HepG2 (cell line): ENCODE measurements at regions not wholly inside any gene's neighbourhood (a gene's known extent, or its start where the extent isn't known, plus 50 kb on each side); places are given as distances from the start of the nearest gene placed in this dataset.
A peak's percentile ranks its signal among the peaks of the same experiment; 100 is the strongest.

ENCODE experiments used
- ATAC-seq: fragments of 200-7000 bp; cut with Tn5 transposase; 3 replicates; pipeline ENCODE4 v1.9.1; 2020; ENCODE audit warnings: mild to moderate bottlenecking, moderate library complexity
- BruUV-seq: library from RNA; stranded (reverse); fragments of 400-500 nt; replicated peaks from 2 replicates; lab custom pipeline; 2021; lab: Mats Ljungman, UMichigan
- CTCF ChIA-PET: fragments of 300-600 bp; formaldehyde crosslinking; extraction: SDS; loops from one replicate; lab custom pipeline; 2021; ENCODE audit warnings: low total read pairs, inconsistent platforms, low intra/inter-chr PET ratio; lab: Yijun Ruan, JAX
- POLR2A ChIA-PET: fragments of 350-600 bp; sonication (Branson Sonifier 250); formaldehyde crosslinking; loops from one replicate; lab custom pipeline; 2020; ENCODE audit warnings: antibody characterized with exemption, inconsistent platforms; lab: Yijun Ruan, JAX
- DNase-seq: peaks from one replicate; pipeline ENCODE4 v3.0.0-alpha.2; 2015; ENCODE audit warnings: low spot score
- FAIRE-seq: peaks from 3 replicates; lab custom pipeline; 2011; peaks lifted over from hg19 to GRCh38; lab: Jason Lieb, UNC
- H2AFZ ChIP-seq: one replicate; pipeline ENCODE4 v1.6.1; 2011; ENCODE audit warnings: low read length, inconsistent platforms
- H3K27ac ChIP-seq: fragments of 300-600 bp; 3 replicates; pipeline ENCODE4 v1.8.0; 2011; ENCODE audit warnings: mixed run types, mild to moderate bottlenecking, mixed read lengths, low read length, inconsistent platforms; ENCODE audit not compliant: insufficient read depth; ENCODE audit errors: extremely low read length
- H3K27me3 ChIP-seq, 2 experiments: fragments of 200-600 bp in 1 of 2; 2 replicates in 1 of 2; 3 replicates in 1 of 2; pipeline versions ENCODE4 v1.6.0 to v1.8.0; 2011; ENCODE audit warnings: low read length in 2 of 2, mild to moderate bottlenecking in 2 of 2, moderate library complexity in 2 of 2, inconsistent platforms in 1 of 2; ENCODE audit not compliant: insufficient read depth in 2 of 2, control insufficient read depth in 1 of 2
- H3K36me3 ChIP-seq, 2 experiments: fragments of 200-600 bp in 1 of 2; replicated peaks in 1 of 2; 2 replicates in 1 of 2; 3 replicates in 1 of 2; pipeline versions ENCODE4 v1.5.1 to v1.8.0; 2011; ENCODE audit warnings: low read length in 2 of 2, inconsistent platforms in 1 of 2; ENCODE audit not compliant: insufficient read depth in 2 of 2, control insufficient read depth in 1 of 2
- H3K4me1 ChIP-seq: 2 replicates; pipeline ENCODE4 v1.5.1; 2012; ENCODE audit warnings: low read length, inconsistent platforms; ENCODE audit not compliant: insufficient read depth
- H3K4me2 ChIP-seq: 2 replicates; pipeline ENCODE4 v1.6.0; 2011; ENCODE audit warnings: low read depth, low read length, inconsistent platforms
- H3K4me3 ChIP-seq, 3 experiments: fragments of 200-600 bp in 1 of 3; sonication (generic), shearing (Covaris generic) in 1 of 3; replicated peaks in 1 of 3; 2 replicates each; pipeline ENCODE4 v1.5.1; 2011 to 2016; ENCODE audit warnings: low read length in 3 of 3, inconsistent platforms in 2 of 3, low read depth in 2 of 3, mild to moderate bottlenecking in 2 of 3, control low read depth in 1 of 3, mixed read lengths in 1 of 3; ENCODE audit not compliant: insufficient read depth in 1 of 3
- H3K79me2 ChIP-seq: one replicate; pipeline ENCODE4 v1.6.1; 2011; ENCODE audit warnings: low read length, inconsistent platforms; ENCODE audit not compliant: insufficient read depth
- H3K9ac ChIP-seq: 2 replicates; pipeline ENCODE4 v1.6.0; 2011; ENCODE audit warnings: mild to moderate bottlenecking, low read depth, low read length, inconsistent platforms; ENCODE audit not compliant: insufficient read depth
- H3K9me3 ChIP-seq: 2 replicates; pipeline ENCODE4 v1.5.1; 2012; ENCODE audit warnings: mild to moderate bottlenecking, low read length
- H4K20me1 ChIP-seq: 2 replicates; pipeline ENCODE4 v1.6.0; 2011; ENCODE audit warnings: inconsistent platforms, mild to moderate bottlenecking, low read length, moderate library complexity; ENCODE audit not compliant: insufficient read depth
- EP300 ChIP-seq, 3 experiments: sonication (generic) in 1 of 3; formaldehyde crosslinking in 1 of 3; IDR thresholded peaks; 2 replicates each; pipeline versions ENCODE4 v1.5.1 to v1.6.1; 2011 to 2020; ENCODE audit warnings: low read depth in 2 of 3, low read length in 2 of 3, borderline replicate concordance in 1 of 3, improper control_type of control experiment in 1 of 3, mild to moderate bottlenecking in 1 of 3, missing genetic modification reagents in 1 of 3, moderate library complexity in 1 of 3
- PAXIP1 ChIP-seq: sonication (generic); formaldehyde crosslinking; conservative IDR thresholded peaks from 2 replicates; pipeline ENCODE4 v1.4.0; 2020; ENCODE audit warnings: mild to moderate bottlenecking, missing genetic modification reagents, moderate library complexity
- WGBS: methylation state at CpG from one replicate; pipeline ENCODE4 v1.1.6; 2017; ENCODE audit warnings: low lambda C conversion rate; 5-methylcytosine and 5-hydroxymethylcytosine counted together
- in situ Hi-C: cut with HindIII; loops from 2 replicates; pipeline ENCODE4 v1.10.0; 2017; ENCODE audit warnings: low pct_unique_long_range_greater_than_20kb; ENCODE audit not compliant: extremely low pct_ligation_motif_present
- intact Hi-C: fragments of 100-400 bp; cut with micrococcal nuclease; formaldehyde crosslinking; loops from one replicate; pipeline ENCODE4 v1.10.0; 2022; ENCODE audit not compliant: unreplicated experiment
- TF ChIP-seq, protein P1 (sequence below): sonication (generic); formaldehyde crosslinking; IDR thresholded peaks from 2 replicates; pipeline ENCODE4 v1.5.0; 2020; ENCODE audit warnings: mild to moderate bottlenecking, missing genetic modification reagents, borderline replicate concordance
- TF ChIP-seq, protein P2 (sequence below): fragments of 450-650 bp; IDR thresholded peaks from 2 replicates; pipeline ENCODE4 v1.6.1; 2016

DNA sequence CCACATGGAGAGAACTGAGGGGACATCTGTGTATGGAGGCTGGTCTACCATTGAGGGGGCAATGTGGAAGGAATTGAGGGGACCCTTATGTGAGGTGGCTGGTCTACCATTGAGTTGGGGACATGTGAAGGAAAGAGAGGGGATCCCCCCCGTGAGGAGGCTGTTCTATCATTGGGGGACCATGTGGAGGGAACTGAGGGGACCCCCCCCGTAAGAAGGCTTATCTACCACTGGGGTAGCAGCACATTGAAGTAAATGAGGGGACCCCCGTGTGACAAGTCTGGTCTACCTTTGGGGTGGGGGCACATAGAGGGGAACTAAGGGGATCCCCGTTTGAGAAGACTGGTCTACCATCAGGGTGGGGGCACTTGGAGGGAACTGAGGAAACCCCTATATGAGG is 158.0 kb downstream of the FBLN2 start (continued):
- TF ChIP-seq, protein P1, sequence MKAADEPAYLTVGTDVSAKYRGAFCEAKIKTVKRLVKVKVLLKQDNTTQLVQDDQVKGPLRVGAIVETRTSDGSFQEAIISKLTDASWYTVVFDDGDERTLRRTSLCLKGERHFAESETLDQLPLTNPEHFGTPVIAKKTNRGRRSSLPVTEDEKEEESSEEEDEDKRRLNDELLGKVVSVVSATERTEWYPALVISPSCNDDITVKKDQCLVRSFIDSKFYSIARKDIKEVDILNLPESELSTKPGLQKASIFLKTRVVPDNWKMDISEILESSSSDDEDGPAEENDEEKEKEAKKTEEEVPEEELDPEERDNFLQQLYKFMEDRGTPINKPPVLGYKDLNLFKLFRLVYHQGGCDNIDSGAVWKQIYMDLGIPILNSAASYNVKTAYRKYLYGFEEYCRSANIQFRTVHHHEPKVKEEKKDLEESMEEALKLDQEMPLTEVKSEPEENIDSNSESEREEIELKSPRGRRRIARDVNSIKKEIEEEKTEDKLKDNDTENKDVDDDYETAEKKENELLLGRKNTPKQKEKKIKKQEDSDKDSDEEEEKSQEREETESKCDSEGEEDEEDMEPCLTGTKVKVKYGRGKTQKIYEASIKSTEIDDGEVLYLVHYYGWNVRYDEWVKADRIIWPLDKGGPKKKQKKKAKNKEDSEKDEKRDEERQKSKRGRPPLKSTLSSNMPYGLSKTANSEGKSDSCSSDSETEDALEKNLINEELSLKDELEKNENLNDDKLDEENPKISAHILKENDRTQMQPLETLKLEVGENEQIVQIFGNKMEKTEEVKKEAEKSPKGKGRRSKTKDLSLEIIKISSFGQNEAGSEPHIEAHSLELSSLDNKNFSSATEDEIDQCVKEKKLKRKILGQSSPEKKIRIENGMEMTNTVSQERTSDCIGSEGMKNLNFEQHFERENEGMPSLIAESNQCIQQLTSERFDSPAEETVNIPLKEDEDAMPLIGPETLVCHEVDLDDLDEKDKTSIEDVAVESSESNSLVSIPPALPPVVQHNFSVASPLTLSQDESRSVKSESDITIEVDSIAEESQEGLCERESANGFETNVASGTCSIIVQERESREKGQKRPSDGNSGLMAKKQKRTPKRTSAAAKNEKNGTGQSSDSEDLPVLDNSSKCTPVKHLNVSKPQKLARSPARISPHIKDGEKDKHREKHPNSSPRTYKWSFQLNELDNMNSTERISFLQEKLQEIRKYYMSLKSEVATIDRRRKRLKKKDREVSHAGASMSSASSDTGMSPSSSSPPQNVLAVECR (CRISPR knock-in tag) = no peak

- no peaks in the 10 kb centered on the region for H3K79me2 ChIP-seq
- no peaks in the 10 kb centered on the region for H3K9me3 ChIP-seq
- no peaks in the 10 kb centered on the region for H3K27me3 ChIP-seq
- no peaks in the 10 kb centered on the region for H3K36me3 ChIP-seq
- no peak for DNase-seq
- POLR2A ChIA-PET = no interaction called here
- no peak overlapping the region for H3K9ac ChIP-seq
- no peaks in the 10 kb centered on the region for H4K20me1 ChIP-seq
- TF ChIP-seq EP300 (IDR thresholded peaks at IDR 0.05; ENCODE audit: low read depth in 2 of 2, low read length in 2 of 2) (no peak), EP300 (CRISPR knock-in tag; IDR thresholded peaks at IDR 0.05; ENCODE audit: borderline replicate concordance) (no peak), PAXIP1 (CRISPR knock-in tag) (no peak)
- TF ChIP-seq, protein P2, sequence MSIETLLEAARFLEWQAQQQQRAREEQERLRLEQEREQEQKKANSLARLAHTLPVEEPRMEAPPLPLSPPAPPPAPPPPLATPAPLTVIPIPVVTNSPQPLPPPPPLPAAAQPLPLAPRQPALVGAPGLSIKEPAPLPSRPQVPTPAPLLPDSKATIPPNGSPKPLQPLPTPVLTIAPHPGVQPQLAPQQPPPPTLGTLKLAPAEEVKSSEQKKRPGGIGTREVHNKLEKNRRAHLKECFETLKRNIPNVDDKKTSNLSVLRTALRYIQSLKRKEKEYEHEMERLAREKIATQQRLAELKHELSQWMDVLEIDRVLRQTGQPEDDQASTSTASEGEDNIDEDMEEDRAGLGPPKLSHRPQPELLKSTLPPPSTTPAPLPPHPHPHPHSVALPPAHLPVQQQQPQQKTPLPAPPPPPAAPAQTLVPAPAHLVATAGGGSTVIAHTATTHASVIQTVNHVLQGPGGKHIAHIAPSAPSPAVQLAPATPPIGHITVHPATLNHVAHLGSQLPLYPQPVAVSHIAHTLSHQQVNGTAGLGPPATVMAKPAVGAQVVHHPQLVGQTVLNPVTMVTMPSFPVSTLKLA = peak; percentile 22; the same call in 1 of the 2 replicates
- no peak for ATAC-seq
- H3K4me3 ChIP-seq = no peak overlapping the region
- H3K27ac ChIP-seq = no peak overlapping the region
- intact Hi-C loops = no loop called here
- no peak for FAIRE-seq
- no peak overlapping the region for H2AFZ ChIP-seq
- CTCF ChIA-PET = no interaction called here
- in situ Hi-C loops = no loop called here
- no TSS peak for BruUV-seq
- no peaks in the 10 kb centered on the region for H3K4me1 ChIP-seq
- no peak overlapping the region for H3K4me2 ChIP-seq
- 0% methylated on average over 2 of the region's 2 CpGs for WGBS
These were observed 157.5 kb downstream of the FBLN2 start for GRCh38 chr3:13706451-13706850.
